HAP-1 (cell line): ENCODE measurements at regions not wholly inside any gene's neighbourhood (a gene's known extent, or its start where the extent isn't known, plus 50 kb on each side); places are given as distances from the start of the nearest gene placed in this dataset.

ENCODE experiments used
- DNase-seq, 2 experiments: peaks; one replicate each; pipeline ENCODE4 v3.0.0-alpha.2; 2016 to 2020; ENCODE audit warnings: low spot score in 2 of 2
- H3K27me3 ChIP-seq: fragments of 250-450 bp; sonication (Bioruptor Pico); 2 replicates; pipeline ENCODE4 v1.5.1; 2020; ENCODE audit warnings: low read depth, mild to moderate bottlenecking, moderate library complexity
- H3K36me3 ChIP-seq: fragments of 250-450 bp; sonication (Bioruptor Pico); replicated peaks from 2 replicates; pipeline ENCODE4 v1.5.1; 2020; ENCODE audit warnings: mild to moderate bottlenecking
- H3K4me1 ChIP-seq: fragments of 250-450 bp; sonication (Bioruptor Pico); 2 replicates; pipeline ENCODE4 v1.5.1; 2020; ENCODE audit warnings: mild to moderate bottlenecking
- H3K4me3 ChIP-seq: fragments of 250-450 bp; sonication (Bioruptor Pico); 2 replicates; pipeline ENCODE4 v1.5.1; 2020; ENCODE audit warnings: mild to moderate bottlenecking, moderate library complexity
- H3K9me3 ChIP-seq: fragments of 250-450 bp; sonication (Bioruptor Pico); 2 replicates; pipeline ENCODE4 v1.5.1; 2020; ENCODE audit warnings: mild to moderate bottlenecking, moderate library complexity
- in situ Hi-C: fragments of 300-500 bp; cut with MboI; formaldehyde crosslinking; loops from 3 replicates; pipeline ENCODE4 v1.14.3; 2020; ENCODE audit warnings: low sequenced_read_pairs, inconsistent platforms, mixed read lengths

DNA sequence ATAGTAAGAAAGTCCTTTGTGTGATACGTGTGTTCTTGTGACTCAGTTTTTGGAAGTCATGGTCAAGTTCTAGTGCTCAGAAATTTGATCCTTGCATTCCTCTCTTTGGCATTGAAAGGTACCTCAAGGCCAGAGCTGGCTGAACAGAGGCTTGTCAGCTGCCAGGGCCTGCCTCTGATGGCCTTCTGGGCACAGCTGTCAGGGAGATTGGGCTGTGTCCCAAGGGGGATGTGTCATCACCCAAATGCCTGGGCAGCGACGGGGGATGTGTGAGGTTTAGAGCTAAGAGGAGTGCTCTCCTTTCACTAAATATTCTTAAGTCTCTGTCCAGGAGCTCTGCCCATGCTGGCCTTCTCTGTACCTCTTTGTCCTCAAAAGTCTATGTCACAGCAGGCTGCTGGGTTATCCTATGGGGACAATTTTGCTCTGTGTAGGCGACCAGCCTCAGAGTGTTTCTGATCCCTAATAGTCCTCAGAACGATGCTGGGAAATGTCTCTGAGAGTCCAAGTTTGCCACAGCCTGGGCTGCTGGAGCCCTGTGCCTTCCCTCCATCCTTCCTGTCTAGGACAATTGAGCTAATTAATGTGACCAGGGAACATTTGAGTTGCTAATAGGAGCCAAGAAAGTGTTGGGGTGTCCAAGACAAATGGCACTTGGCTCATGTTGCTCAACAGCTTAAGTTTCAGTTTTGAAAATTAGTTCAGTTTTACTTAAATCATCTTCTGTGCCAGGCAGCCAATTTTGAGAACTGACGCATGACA is 115.4 kb upstream of the ZNF521 start:
- in situ Hi-C loops: no loop called here
- no peak for DNase-seq

GRCh38 chr18:25465152-25465732 is 113.3 kb upstream of the ZNF521 start:
- Histone ChIP-seq H3K36me3 (no peaks in the 10 kb centered on the region), H3K4me3 (no peak overlapping the region), H3K9me3 (no peaks in the 10 kb centered on the region), H3K4me1 (no peaks in the 10 kb centered on the region), H3K27me3 (no peaks in the 10 kb centered on the region)
- no peak for DNase-seq
- in situ Hi-C loops: no loop called here

More for the DNA sequence above, 115.4 kb upstream of the ZNF521 start:
- no peaks in the 10 kb centered on the region for H3K27me3 ChIP-seq
- no peaks in the 10 kb centered on the region for H3K4me1 ChIP-seq
- no peaks in the 10 kb centered on the region for H3K36me3 ChIP-seq
- H3K4me3 ChIP-seq: no peak overlapping the region
- no peaks in the 10 kb centered on the region for H3K9me3 ChIP-seq

DNA sequence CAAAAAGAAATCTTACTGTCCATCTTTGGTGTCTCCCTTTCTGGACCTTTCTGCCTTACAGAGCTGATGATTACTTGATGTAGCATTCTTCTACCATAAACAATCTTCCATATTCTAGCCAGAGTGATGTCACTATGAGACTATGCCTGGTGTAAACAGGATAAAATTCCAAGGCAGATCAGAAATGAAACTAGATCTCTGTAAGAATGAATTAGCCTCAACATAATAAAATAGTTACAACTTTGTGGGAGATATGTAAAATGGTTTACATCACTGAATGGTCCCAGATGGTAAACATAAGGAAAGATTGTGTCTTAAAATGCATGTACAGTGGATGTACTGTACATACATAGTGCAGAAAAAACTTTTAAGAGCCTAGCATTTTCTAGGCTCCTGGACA is 112.3 kb upstream of the ZNF521 start:
- in situ Hi-C loops: no loop called here
- H3K36me3 ChIP-seq: no peaks in the 10 kb centered on the region
- H3K9me3 ChIP-seq: no peaks in the 10 kb centered on the region
- no peaks in the 10 kb centered on the region for H3K27me3 ChIP-seq
- DNase-seq: no peak
- H3K4me3 ChIP-seq: no peak overlapping the region
- no peaks in the 10 kb centered on the region for H3K4me1 ChIP-seq

- in situ Hi-C loops: no loop called here
- no peak for DNase-seq
- no peaks in the 10 kb centered on the region for H3K9me3 ChIP-seq
- no peaks in the 10 kb centered on the region for H3K4me1 ChIP-seq
- no peaks in the 10 kb centered on the region for H3K36me3 ChIP-seq
- no peak overlapping the region for H3K4me3 ChIP-seq
- H3K27me3 ChIP-seq: no peaks in the 10 kb centered on the region
Observed at GRCh38 chr18:25463726-25464125, 111.8 kb upstream of the ZNF521 start.

DNA sequence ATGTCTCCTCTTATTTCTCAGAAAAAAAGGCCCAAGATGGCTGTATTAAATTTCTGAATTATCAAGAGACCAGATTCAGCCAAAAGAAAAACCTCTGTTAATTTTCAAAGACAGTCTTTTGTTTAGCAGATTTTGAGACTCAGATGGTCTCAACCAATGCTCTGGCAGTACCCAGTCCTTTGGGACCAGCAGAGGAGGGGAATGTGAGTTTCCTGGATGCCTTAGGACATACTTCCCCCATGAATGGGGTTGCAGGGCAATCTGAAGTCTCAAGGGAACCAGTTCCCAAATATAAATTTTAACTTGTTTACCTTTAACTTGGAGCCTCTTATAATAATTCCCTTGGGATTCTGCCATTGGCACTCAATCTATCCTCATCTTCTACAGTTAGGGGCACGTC is 107.8 kb upstream of the ZNF521 start:
- no peaks in the 10 kb centered on the region for H3K36me3 ChIP-seq
- no peaks in the 10 kb centered on the region for H3K4me1 ChIP-seq
- H3K27me3 ChIP-seq: no peaks in the 10 kb centered on the region
- no peak for DNase-seq
- H3K4me3 ChIP-seq: no peak overlapping the region
- no peaks in the 10 kb centered on the region for H3K9me3 ChIP-seq
- in situ Hi-C loops: no loop called here

- Histone ChIP-seq H3K27me3 (no peaks in the 10 kb centered on the region), H3K4me3 (no peak overlapping the region), H3K36me3 (no peaks in the 10 kb centered on the region), H3K4me1 (no peaks in the 10 kb centered on the region), H3K9me3 (no peaks in the 10 kb centered on the region)
- in situ Hi-C loops: no loop called here
- no peak for DNase-seq
Observed at GRCh38 chr18:25457601-25458000, 105.6 kb upstream of the ZNF521 start.

DNA sequence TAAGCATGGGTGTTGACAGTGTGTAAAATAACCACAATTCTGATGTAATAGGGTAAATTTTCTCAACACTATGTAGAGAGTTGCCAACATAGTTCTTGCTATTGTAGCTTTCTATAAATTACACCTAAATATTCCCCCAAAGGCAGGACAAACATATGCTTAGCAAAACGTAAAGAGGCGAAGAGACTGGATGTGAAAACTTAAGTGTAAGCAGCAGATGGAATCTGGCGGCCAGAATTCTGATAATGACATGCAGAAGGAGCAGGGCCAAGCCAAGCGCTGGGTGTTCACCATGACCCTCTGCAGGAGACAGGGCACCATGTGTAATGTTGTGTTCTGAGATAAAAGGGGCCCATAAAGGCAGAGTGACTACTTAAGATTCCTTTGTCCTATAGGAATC is 105.2 kb upstream of the ZNF521 start:
- H3K27me3 ChIP-seq: no peaks in the 10 kb centered on the region

GRCh38 chr18:25456334-25457010 is 104.5 kb upstream of the ZNF521 start:
- no peaks in the 10 kb centered on the region for H3K4me1 ChIP-seq
- DNase-seq: no peak
- no peaks in the 10 kb centered on the region for H3K27me3 ChIP-seq
- in situ Hi-C loops: no loop called here
- no peaks in the 10 kb centered on the region for H3K9me3 ChIP-seq
- no peaks in the 10 kb centered on the region for H3K36me3 ChIP-seq
- no peak overlapping the region for H3K4me3 ChIP-seq

More for the DNA sequence above, 105.2 kb upstream of the ZNF521 start:
- in situ Hi-C loops: no loop called here
- no peak for DNase-seq
- no peaks in the 10 kb centered on the region for H3K36me3 ChIP-seq
- no peak overlapping the region for H3K4me3 ChIP-seq
- H3K9me3 ChIP-seq: no peaks in the 10 kb centered on the region
- no peaks in the 10 kb centered on the region for H3K4me1 ChIP-seq

- Histone ChIP-seq H3K27me3 (no peaks in the 10 kb centered on the region), H3K4me3 (no peak overlapping the region), H3K9me3 (no peaks in the 10 kb centered on the region), H3K4me1 (no peaks in the 10 kb centered on the region), H3K36me3 (no peaks in the 10 kb centered on the region)
- no peak for DNase-seq
- in situ Hi-C loops: no loop called here
Observed at GRCh38 chr18:25455646-25456045, 103.7 kb upstream of the ZNF521 start.

DNA sequence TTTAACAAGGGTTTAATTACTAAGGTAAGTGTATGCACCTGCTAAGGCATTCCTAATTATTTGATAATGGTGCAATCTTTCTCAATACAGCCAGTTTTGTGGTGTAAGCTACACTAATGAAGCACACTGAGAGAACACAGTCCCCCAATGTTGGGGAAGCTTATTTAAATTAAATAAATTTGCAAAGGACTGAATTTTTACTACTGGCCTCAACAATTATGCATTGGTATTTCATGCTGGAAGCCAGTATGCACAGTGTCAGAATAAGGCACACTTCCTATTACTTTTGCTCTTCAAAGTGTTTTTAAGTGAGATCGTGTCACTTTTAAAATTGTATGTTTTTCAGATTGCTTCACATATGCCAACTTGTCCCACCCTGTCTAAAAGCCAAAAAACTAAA is 103.2 kb upstream of the ZNF521 start:
- no peaks in the 10 kb centered on the region for H3K36me3 ChIP-seq
- in situ Hi-C loops: no loop called here
- no peaks in the 10 kb centered on the region for H3K9me3 ChIP-seq
- no peak for DNase-seq
- no peaks in the 10 kb centered on the region for H3K4me1 ChIP-seq
- H3K4me3 ChIP-seq: no peak overlapping the region
- H3K27me3 ChIP-seq: no peaks in the 10 kb centered on the region

DNA sequence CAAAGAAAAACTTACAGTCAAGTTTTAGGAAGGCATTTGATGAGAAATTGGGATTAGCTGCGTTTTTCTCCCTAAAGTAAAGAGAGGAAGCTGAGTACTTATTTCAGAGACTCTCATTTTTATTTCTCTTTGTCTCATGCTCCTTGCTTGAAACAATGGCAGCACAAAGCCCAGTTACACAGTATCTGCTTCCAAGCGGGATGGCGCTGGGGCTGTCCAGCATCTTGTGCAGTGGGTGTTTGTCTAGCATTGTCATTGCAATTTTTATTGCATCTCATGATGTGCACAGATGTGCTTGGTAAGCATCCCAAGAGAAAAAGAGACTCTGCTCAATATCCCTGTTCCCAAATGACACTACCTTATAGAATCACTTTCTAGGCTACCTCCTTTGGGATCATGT is 102.8 kb upstream of the ZNF521 start:
- Histone ChIP-seq H3K9me3 (no peaks in the 10 kb centered on the region), H3K27me3 (no peaks in the 10 kb centered on the region), H3K36me3 (no peaks in the 10 kb centered on the region), H3K4me1 (no peaks in the 10 kb centered on the region), H3K4me3 (no peak overlapping the region)
- in situ Hi-C loops: no loop called here
- DNase-seq: no peak

DNA sequence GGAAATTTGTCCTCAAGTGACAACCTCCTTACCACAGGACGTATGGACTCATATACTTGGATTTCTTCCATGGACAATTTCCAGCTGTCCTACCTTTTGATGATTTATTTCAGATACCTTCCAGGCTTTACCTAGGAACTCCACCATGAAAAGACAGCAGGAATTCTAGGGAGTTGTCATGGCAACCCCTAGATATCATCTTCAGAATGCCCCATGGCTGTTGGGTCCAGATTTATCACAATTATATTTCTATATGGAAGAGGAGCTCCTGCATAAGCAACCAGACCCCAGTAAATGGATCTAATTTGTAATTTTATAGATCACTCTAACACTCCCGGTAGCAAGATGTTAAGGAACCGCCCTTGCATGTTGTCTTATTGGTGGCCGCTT is 102.3 kb upstream of the ZNF521 start:
- Histone ChIP-seq H3K36me3 (no peaks in the 10 kb centered on the region), H3K27me3 (no peaks in the 10 kb centered on the region), H3K4me1 (no peaks in the 10 kb centered on the region), H3K4me3 (no peak overlapping the region), H3K9me3 (no peaks in the 10 kb centered on the region)
- in situ Hi-C loops: no loop called here
- DNase-seq: no peak

GRCh38 chr18:25453556-25454269 is 101.7 kb upstream of the ZNF521 start:
- in situ Hi-C loops: no loop called here
- Histone ChIP-seq H3K9me3 (no peaks in the 10 kb centered on the region), H3K27me3 (no peaks in the 10 kb centered on the region), H3K4me1 (no peaks in the 10 kb centered on the region), H3K36me3 (no peaks in the 10 kb centered on the region), H3K4me3 (no peak overlapping the region)
- no peak for DNase-seq
